SK-N-SH (cell line): ENCODE measurements at regions not wholly inside any gene's neighbourhood (a gene's known extent, or its start where the extent isn't known, plus 50 kb on each side); places are given as distances from the start of the nearest gene placed in this dataset.

Source experiments
- CTCF ChIA-PET: fragments of 300-600, 350-600 bp; formaldehyde crosslinking; extraction: SDS; loops from one replicate; lab custom pipeline; 2021; lab: Yijun Ruan, JAX
- POLR2A ChIA-PET: fragments of 350-600 bp; sonication (Branson Sonifier 250); formaldehyde crosslinking; extraction: SDS; loops from one replicate; lab custom pipeline; 2020; ENCODE audit warnings: antibody characterized with exemption, inconsistent platforms; lab: Yijun Ruan, JAX
- DNase-seq: peaks from one replicate; pipeline ENCODE4 v3.0.0; 2012
- H2AFZ ChIP-seq: fragments of 200-600 bp; sonication (generic); 2 replicates; pipeline ENCODE4 v1.8.1; 2016; ENCODE audit warnings: antibody characterized with exemption, mild to moderate bottlenecking, low read depth
- H3F3A ChIP-seq: fragments of 200-600 bp; sonication (generic); replicated peaks from 2 replicates; pipeline ENCODE3; 2016; ENCODE audit warnings: antibody characterized with exemption, mild to moderate bottlenecking; ENCODE audit not compliant: insufficient read depth
- H3K27ac ChIP-seq, 2 experiments: fragments of 200-500 bp in 1 of 2; fragments of 200-600 bp in 1 of 2; sonication (Bioruptor generic) in 1 of 2; sonication (generic), shearing (Covaris generic) in 1 of 2; 2 replicates each; pipeline versions ENCODE4 v1.5.1 to v1.6.1; 2014 to 2016; ENCODE audit warnings: low read depth in 2 of 2, inconsistent platforms in 1 of 2, low read length in 1 of 2, mild to moderate bottlenecking in 1 of 2, mixed read lengths in 1 of 2
- H3K27me3 ChIP-seq: fragments of 200-600 bp; sonication (generic), shearing (Covaris generic); 2 replicates; pipeline ENCODE4 v1.6.1; 2016; ENCODE audit warnings: mixed run types; ENCODE audit not compliant: insufficient read depth
- H3K36me3 ChIP-seq, 2 experiments: fragments of 200-500 bp in 1 of 2; fragments of 200-600 bp in 1 of 2; sonication (Bioruptor generic) in 1 of 2; sonication (generic) in 1 of 2; replicated peaks in 1 of 2; 2 replicates each; pipeline versions ENCODE3 to v1.5.1; 2014 to 2016; ENCODE audit warnings: low read length in 1 of 2, mild to moderate bottlenecking in 1 of 2; ENCODE audit not compliant: insufficient read depth in 2 of 2, control insufficient read depth in 1 of 2
- H3K4me1 ChIP-seq, 2 experiments: fragments of 200-500 bp in 1 of 2; fragments of 200-600 bp in 1 of 2; sonication (Bioruptor generic) in 1 of 2; sonication (generic), shearing (Covaris generic) in 1 of 2; 2 replicates each; pipeline versions ENCODE4 v1.5.1 to v1.6.1; 2014 to 2016; ENCODE audit warnings: low read depth in 1 of 2, low read length in 1 of 2, mixed run types in 1 of 2; ENCODE audit not compliant: insufficient read depth in 2 of 2, control insufficient read depth in 1 of 2
- H3K4me2 ChIP-seq: fragments of 200-600 bp; sonication (generic), shearing (Covaris generic); 2 replicates; pipeline ENCODE4 v1.6.1; 2017; ENCODE audit warnings: mixed run types
- H3K4me3 ChIP-seq, 2 experiments: fragments of 200-500 bp in 1 of 2; fragments of 200-600 bp in 1 of 2; sonication (Bioruptor generic) in 1 of 2; sonication (generic), shearing (Covaris generic) in 1 of 2; 2 replicates each; pipeline versions ENCODE4 v1.5.1 to v1.8.1; 2014 to 2016; ENCODE audit warnings: low read depth in 2 of 2, inconsistent platforms in 1 of 2, low read length in 1 of 2, mild to moderate bottlenecking in 1 of 2, mixed read lengths in 1 of 2, moderate library complexity in 1 of 2
- H3K79me2 ChIP-seq: fragments of 200-600 bp; sonication (generic); 2 replicates; pipeline ENCODE4 v1.8.1; 2017; ENCODE audit warnings: mild to moderate bottlenecking; ENCODE audit not compliant: insufficient read depth
- H3K9ac ChIP-seq: fragments of 200-600 bp; sonication (generic); 2 replicates; pipeline ENCODE4 v1.6.1; 2017; ENCODE audit warnings: mixed run types
- H3K9me2 ChIP-seq: fragments of 200-600 bp; sonication (generic); 2 replicates; pipeline ENCODE4 v1.6.1; 2017; ENCODE audit warnings: mixed run types
- H3K9me3 ChIP-seq: fragments of 200-600 bp; sonication (generic); 2 replicates; pipeline ENCODE4 v1.6.1; 2017; ENCODE audit warnings: mixed run types, mild to moderate bottlenecking, moderate library complexity
- H4K20me1 ChIP-seq: fragments of 200-600 bp; sonication (generic); 2 replicates; pipeline ENCODE4 v1.6.1; 2017; ENCODE audit warnings: mild to moderate bottlenecking, mixed run types; ENCODE audit not compliant: insufficient read depth
- CTCF ChIP-seq: fragments of 200-600 bp; sonication (generic); IDR thresholded peaks from 2 replicates; pipeline ENCODE4 v1.6.1; 2017; ENCODE audit warnings: antibody characterized with exemption, mild to moderate bottlenecking, moderate library complexity
- ELF1 ChIP-seq: IDR thresholded peaks from 2 replicates; pipeline ENCODE4 v1.4.0; 2012
- EZH2phosphoT487 ChIP-seq: fragments of 200-600 bp; sonication (generic); IDR thresholded peaks from 2 replicates; pipeline ENCODE4 v1.6.1; 2017; ENCODE audit warnings: low read depth, mixed run types, mild to moderate bottlenecking, antibody characterized with exemption, moderate library complexity, borderline replicate concordance
- FOSL2 ChIP-seq: IDR thresholded peaks from 2 replicates; pipeline ENCODE4 v1.4.0; 2012; ENCODE audit warnings: low read depth, mild to moderate bottlenecking, moderate library complexity, borderline replicate concordance
- FOXJ3 ChIP-seq: sonication (generic); formaldehyde crosslinking; IDR thresholded peaks from 2 replicates; pipeline ENCODE4 v1.5.1; 2020; ENCODE audit warnings: mild to moderate bottlenecking, missing genetic modification reagents
- GATA2 ChIP-seq: sonication (generic); formaldehyde crosslinking; IDR thresholded peaks from 2 replicates; pipeline ENCODE4 v1.5.0; 2020; ENCODE audit warnings: mild to moderate bottlenecking, missing genetic modification reagents
- MAX ChIP-seq: IDR thresholded peaks from 2 replicates; pipeline ENCODE4 v1.4.0; 2012; ENCODE audit warnings: low read depth
- MEF2A ChIP-seq: IDR thresholded peaks from 2 replicates; pipeline ENCODE4 v1.4.0; 2012; ENCODE audit warnings: low read depth, borderline replicate concordance
- MXI1 ChIP-seq: IDR thresholded peaks from 2 replicates; pipeline ENCODE4 v1.6.1; 2012; ENCODE audit warnings: mild to moderate bottlenecking, low read depth, low read length, improper control_type of control experiment
- NFIC ChIP-seq: IDR thresholded peaks from 2 replicates; pipeline ENCODE4 v1.4.0; 2012; ENCODE audit warnings: borderline replicate concordance
- NRF1 ChIP-seq: IDR thresholded peaks from 2 replicates; pipeline ENCODE4 v1.6.1; 2012; ENCODE audit warnings: low read depth, mild to moderate bottlenecking, low read length
- PBX3 ChIP-seq: IDR thresholded peaks from 2 replicates; pipeline ENCODE4; 2012
- RCOR1 ChIP-seq: fragments of 150-350 bp; IDR thresholded peaks from 2 replicates; pipeline ENCODE4 v1.6.1; 2017; ENCODE audit warnings: antibody characterized with exemption, low read length
- RXRA ChIP-seq: IDR thresholded peaks from 2 replicates; pipeline ENCODE4 v1.4.0; 2012; ENCODE audit warnings: low read depth, mild to moderate bottlenecking, borderline replicate concordance
- SIN3A ChIP-seq: IDR thresholded peaks from 2 replicates; pipeline ENCODE4 v1.6.1; 2012; ENCODE audit warnings: low read depth, mild to moderate bottlenecking, low read length, moderate library complexity, borderline replicate concordance
- TCF12 ChIP-seq: IDR thresholded peaks from 2 replicates; pipeline ENCODE4 v1.4.0; 2012
- TEAD4 ChIP-seq: IDR thresholded peaks from 2 replicates; pipeline ENCODE4 v1.4.0; 2012; ENCODE audit warnings: mild to moderate bottlenecking, borderline replicate concordance; ENCODE audit not compliant: insufficient read depth
- USF1 ChIP-seq: IDR thresholded peaks from 2 replicates; pipeline ENCODE4 v1.4.0; 2012; ENCODE audit warnings: low read depth, borderline replicate concordance
- USF2 ChIP-seq: fragments of 150-350 bp; IDR thresholded peaks from 2 replicates; pipeline ENCODE4 v1.6.1; 2017; ENCODE audit warnings: antibody characterized with exemption, low read length, low read depth, borderline replicate concordance
- ZBTB33 ChIP-seq: IDR thresholded peaks from 2 replicates; pipeline ENCODE4 v1.4.0; 2012; ENCODE audit warnings: low read depth, borderline replicate concordance
- WGBS: methylation state at CpG from one replicate; pipeline ENCODE4 v1.1.6; 2017; ENCODE audit warnings: low lambda C conversion rate; 5-methylcytosine and 5-hydroxymethylcytosine counted together

- POLR2A ChIA-PET: no interaction called here
- no peaks in the 10 kb centered on the region for H3K36me3 ChIP-seq
- no peak for DNase-seq
- no peaks in the 10 kb centered on the region for H3K4me1 ChIP-seq
- H3K79me2 ChIP-seq: no peaks in the 10 kb centered on the region
- H3K27ac ChIP-seq: no peak overlapping the region
- 32% methylated on average over 3 of the region's 3 CpGs for WGBS
- H2AFZ ChIP-seq: no peak overlapping the region
- no peaks in the 10 kb centered on the region; the same call in 1 of the 2 replicates for H3K9me2 ChIP-seq
- CTCF ChIA-PET: no interaction called here
- H3K4me2 ChIP-seq: no peak overlapping the region
- no peak overlapping the region for H3K9ac ChIP-seq
- TF ChIP-seq SIN3A (no peak), USF1 (no peak), MAX (no peak), MEF2A (no peak), RCOR1 (no peak), TEAD4 (no peak), FOSL2 (no peak), FOXJ3 (CRISPR knock-in tag) (no peak), NRF1 (no peak), PBX3 (no peak), ELF1 (no peak), NFIC (no peak)
- H3F3A ChIP-seq: no peaks in the 10 kb centered on the region
- H3K27me3 ChIP-seq: no peaks in the 10 kb centered on the region
- peaks cover 4% of the 10 kb centered on the region; the same call in 1 of the 2 replicates for H3K9me3 ChIP-seq
- H4K20me1 ChIP-seq: no peaks in the 10 kb centered on the region
- H3K4me3 ChIP-seq: no peak overlapping the region
Observed at GRCh38 chr5:114612406-114612805, 250.5 kb downstream of the KCNN2 start.

- Histone ChIP-seq H2AFZ (no peak overlapping the region), H3K9ac (no peak overlapping the region), H3K4me3 (no peak overlapping the region), H3K27me3 (no peaks in the 10 kb centered on the region), H3K36me3 (no peaks in the 10 kb centered on the region), H3K4me1 (no peaks in the 10 kb centered on the region), H3K9me3 (no peaks in the 10 kb centered on the region), H3K27ac (no peak overlapping the region), H3K79me2 (no peaks in the 10 kb centered on the region), H3K9me2 (no peaks in the 10 kb centered on the region), H4K20me1 (no peaks in the 10 kb centered on the region), H3K4me2 (no peak overlapping the region), H3F3A (no peaks in the 10 kb centered on the region)
- 0% methylated on average over 2 of the region's 2 CpGs for WGBS
- POLR2A ChIA-PET: no interaction called here
- no peak for DNase-seq
- CTCF ChIA-PET: no interaction called here
- TF ChIP-seq ZBTB33: no peak
- no peak for TF ChIP-seq USF2
- TF ChIP-seq GATA2 (CRISPR knock-in tag): no peak
- TF ChIP-seq MXI1: no peak
- TF ChIP-seq CTCF: no peak
- no peak for TF ChIP-seq MEF2A
- TF ChIP-seq ELF1: no peak
- TF ChIP-seq PBX3: no peak
- TF ChIP-seq MAX: no peak
- no peak for TF ChIP-seq TEAD4
- no peak for TF ChIP-seq EZH2phosphoT487
- no peak for TF ChIP-seq RXRA
- no peak for TF ChIP-seq RCOR1
- TF ChIP-seq TCF12: no peak
Observed at GRCh38 chr5:114581136-114581535, 219.3 kb downstream of the KCNN2 start.
